ENCODE measurements at regions not wholly inside any gene's neighbourhood (a gene's known extent, or its start where the extent isn't known, plus 50 kb on each side); places are given as distances from the start of the nearest gene placed in this dataset.
A peak's percentile ranks its signal among the peaks of the same experiment; 100 is the strongest.

DNA sequence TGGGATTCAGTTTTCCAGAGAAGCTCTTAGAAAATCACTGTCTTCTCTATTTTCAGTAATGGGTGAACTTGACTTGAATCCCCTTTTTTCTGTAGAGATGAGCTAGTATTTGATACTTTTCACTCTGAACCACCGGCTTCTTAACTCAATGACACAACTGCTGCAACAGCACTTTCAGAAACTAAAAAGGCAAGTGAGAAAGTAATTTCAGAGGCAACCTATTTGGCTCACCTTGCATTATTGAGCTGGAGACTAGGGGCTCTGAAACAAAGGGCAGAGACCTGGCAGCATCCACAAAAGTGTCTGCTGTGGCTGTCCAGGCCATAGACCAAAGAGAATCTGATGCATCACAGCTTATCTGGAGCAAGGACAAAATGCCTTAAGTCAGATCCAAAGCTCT lies 289.8 kb upstream of the IRAK1BP1 start:
- H2AFZ ChIP-seq: peak overlapping the region; percentile 28; the same call in 1 of the 2 replicates
- H3K9me3 Mint-ChIP-seq: 0 out of 3 replicates have a peak, but pooled peaks cover 4% of the 10 kb centered on the region
- H3K27ac Mint-ChIP-seq: no peak overlapping the region
- H3K9me2 ChIP-seq (ENCODE audit: insufficient read depth): no peaks in the 10 kb centered on the region
- H3K27me3 Mint-ChIP-seq (ENCODE audit: insufficient read depth, low read depth, poor library complexity): no peaks in the 10 kb centered on the region
- H3K27me3 ChIP-seq (ENCODE audit: insufficient read depth): no peaks in the 10 kb centered on the region
- no peaks in the 10 kb centered on the region for H3K36me3 ChIP-seq (ENCODE audit: insufficient read depth)
- peaks cover 11% of the 10 kb centered on the region; the same call in 1 of the 2 replicates for H3K4me1 ChIP-seq (ENCODE audit: insufficient read depth)
- no peak for DNase-seq (ENCODE audit: low spot score)
- peaks cover 3% of the 10 kb centered on the region; the same call in 1 of the 3 replicates for H3K36me3 Mint-ChIP-seq (ENCODE audit: low read depth)
- no peaks in the 10 kb centered on the region for H3F3A ChIP-seq (replicated peaks; ENCODE audit: low read depth)
- no peak overlapping the region for H3K27ac ChIP-seq (ENCODE audit: low read depth)
- no peak overlapping the region for H3K4me2 ChIP-seq
- no peak overlapping the region for H3K4me3 Mint-ChIP-seq
- H3K4me1 Mint-ChIP-seq: peaks cover 25% of the 10 kb centered on the region
- no peak overlapping the region for H3K4me3 ChIP-seq
- H4K20me1 ChIP-seq (replicated peaks; ENCODE audit: insufficient read depth): no peaks in the 10 kb centered on the region
- no peak for ATAC-seq
- TF ChIP-seq ZNF331 (CRISPR knock-in tag; IDR thresholded peaks at IDR 0.05; ENCODE audit: low read depth) (no peak), POLR2AphosphoS5 (IDR thresholded peaks at IDR 0.05; ENCODE audit: low read depth) (no peak), EZH2 (IDR thresholded peaks at IDR 0.05; ENCODE audit: low read depth, unreplicated experiment) (no peak), EZH2phosphoT487 (IDR thresholded peaks at IDR 0.05; ENCODE audit: unreplicated experiment) (no peak), JUNB (IDR thresholded peaks at IDR 0.05; ENCODE audit: unreplicated experiment) (no peak), ZNF114 (CRISPR knock-in tag; IDR thresholded peaks at IDR 0.05) (no peak), CREB1 (CRISPR knock-in tag; IDR thresholded peaks at IDR 0.05; ENCODE audit: low read depth) (no peak), NANOG (IDR thresholded peaks at IDR 0.05; ENCODE audit: borderline replicate concordance) (no peak), STAT1 (IDR thresholded peaks at IDR 0.05; ENCODE audit: unreplicated experiment) (no peak)
- TF ChIP-seq, protein P1, sequence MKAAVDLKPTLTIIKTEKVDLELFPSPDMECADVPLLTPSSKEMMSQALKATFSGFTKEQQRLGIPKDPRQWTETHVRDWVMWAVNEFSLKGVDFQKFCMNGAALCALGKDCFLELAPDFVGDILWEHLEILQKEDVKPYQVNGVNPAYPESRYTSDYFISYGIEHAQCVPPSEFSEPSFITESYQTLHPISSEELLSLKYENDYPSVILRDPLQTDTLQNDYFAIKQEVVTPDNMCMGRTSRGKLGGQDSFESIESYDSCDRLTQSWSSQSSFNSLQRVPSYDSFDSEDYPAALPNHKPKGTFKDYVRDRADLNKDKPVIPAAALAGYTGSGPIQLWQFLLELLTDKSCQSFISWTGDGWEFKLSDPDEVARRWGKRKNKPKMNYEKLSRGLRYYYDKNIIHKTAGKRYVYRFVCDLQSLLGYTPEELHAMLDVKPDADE (IDR thresholded peaks at IDR 0.05): no peak
- TF ChIP-seq, protein P2, sequence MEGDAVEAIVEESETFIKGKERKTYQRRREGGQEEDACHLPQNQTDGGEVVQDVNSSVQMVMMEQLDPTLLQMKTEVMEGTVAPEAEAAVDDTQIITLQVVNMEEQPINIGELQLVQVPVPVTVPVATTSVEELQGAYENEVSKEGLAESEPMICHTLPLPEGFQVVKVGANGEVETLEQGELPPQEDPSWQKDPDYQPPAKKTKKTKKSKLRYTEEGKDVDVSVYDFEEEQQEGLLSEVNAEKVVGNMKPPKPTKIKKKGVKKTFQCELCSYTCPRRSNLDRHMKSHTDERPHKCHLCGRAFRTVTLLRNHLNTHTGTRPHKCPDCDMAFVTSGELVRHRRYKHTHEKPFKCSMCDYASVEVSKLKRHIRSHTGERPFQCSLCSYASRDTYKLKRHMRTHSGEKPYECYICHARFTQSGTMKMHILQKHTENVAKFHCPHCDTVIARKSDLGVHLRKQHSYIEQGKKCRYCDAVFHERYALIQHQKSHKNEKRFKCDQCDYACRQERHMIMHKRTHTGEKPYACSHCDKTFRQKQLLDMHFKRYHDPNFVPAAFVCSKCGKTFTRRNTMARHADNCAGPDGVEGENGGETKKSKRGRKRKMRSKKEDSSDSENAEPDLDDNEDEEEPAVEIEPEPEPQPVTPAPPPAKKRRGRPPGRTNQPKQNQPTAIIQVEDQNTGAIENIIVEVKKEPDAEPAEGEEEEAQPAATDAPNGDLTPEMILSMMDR (conservative IDR thresholded peaks at IDR 0.05; ENCODE audit: low read depth in 2 of 2): no peak
- TF ChIP-seq, protein P3, sequence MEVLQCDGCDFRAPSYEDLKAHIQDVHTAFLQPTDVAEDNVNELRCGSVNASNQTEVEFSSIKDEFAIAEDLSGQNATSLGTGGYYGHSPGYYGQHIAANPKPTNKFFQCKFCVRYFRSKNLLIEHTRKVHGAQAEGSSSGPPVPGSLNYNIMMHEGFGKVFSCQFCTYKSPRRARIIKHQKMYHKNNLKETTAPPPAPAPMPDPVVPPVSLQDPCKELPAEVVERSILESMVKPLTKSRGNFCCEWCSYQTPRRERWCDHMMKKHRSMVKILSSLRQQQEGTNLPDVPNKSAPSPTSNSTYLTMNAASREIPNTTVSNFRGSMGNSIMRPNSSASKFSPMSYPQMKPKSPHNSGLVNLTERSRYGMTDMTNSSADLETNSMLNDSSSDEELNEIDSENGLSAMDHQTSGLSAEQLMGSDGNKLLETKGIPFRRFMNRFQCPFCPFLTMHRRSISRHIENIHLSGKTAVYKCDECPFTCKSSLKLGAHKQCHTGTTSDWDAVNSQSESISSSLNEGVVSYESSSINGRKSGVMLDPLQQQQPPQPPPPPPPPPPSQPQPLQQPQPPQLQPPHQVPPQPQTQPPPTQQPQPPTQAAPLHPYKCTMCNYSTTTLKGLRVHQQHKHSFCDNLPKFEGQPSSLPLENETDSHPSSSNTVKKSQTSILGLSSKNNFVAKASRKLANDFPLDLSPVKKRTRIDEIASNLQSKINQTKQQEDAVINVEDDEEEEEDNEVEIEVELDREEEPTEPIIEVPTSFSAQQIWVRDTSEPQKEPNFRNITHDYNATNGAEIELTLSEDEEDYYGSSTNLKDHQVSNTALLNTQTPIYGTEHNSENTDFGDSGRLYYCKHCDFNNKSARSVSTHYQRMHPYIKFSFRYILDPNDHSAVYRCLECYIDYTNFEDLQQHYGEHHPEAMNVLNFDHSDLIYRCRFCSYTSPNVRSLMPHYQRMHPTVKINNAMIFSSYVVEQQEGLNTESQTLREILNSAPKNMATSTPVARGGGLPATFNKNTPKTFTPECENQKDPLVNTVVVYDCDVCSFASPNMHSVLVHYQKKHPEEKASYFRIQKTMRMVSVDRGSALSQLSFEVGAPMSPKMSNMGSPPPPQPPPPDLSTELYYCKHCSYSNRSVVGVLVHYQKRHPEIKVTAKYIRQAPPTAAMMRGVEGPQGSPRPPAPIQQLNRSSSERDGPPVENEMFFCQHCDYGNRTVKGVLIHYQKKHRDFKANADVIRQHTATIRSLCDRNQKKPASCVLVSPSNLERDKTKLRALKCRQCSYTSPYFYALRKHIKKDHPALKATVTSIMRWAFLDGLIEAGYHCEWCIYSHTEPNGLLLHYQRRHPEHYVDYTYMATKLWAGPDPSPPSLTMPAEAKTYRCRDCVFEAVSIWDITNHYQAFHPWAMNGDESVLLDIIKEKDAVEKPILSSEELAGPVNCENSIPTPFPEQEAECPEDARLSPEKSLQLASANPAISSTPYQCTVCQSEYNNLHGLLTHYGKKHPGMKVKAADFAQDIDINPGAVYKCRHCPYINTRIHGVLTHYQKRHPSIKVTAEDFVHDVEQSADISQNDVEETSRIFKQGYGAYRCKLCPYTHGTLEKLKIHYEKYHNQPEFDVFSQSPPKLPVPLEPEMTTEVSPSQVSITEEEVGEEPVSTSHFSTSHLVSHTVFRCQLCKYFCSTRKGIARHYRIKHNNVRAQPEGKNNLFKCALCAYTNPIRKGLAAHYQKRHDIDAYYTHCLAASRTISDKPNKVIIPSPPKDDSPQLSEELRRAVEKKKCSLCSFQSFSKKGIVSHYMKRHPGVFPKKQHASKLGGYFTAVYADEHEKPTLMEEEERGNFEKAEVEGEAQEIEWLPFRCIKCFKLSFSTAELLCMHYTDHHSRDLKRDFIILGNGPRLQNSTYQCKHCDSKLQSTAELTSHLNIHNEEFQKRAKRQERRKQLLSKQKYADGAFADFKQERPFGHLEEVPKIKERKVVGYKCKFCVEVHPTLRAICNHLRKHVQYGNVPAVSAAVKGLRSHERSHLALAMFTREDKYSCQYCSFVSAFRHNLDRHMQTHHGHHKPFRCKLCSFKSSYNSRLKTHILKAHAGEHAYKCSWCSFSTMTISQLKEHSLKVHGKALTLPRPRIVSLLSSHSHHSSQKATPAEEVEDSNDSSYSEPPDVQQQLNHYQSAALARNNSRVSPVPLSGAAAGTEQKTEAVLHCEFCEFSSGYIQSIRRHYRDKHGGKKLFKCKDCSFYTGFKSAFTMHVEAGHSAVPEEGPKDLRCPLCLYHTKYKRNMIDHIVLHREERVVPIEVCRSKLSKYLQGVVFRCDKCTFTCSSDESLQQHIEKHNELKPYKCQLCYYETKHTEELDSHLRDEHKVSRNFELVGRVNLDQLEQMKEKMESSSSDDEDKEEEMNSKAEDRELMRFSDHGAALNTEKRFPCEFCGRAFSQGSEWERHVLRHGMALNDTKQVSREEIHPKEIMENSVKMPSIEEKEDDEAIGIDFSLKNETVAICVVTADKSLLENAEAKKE (CRISPR knock-in tag; IDR thresholded peaks at IDR 0.05): no peak
- TF ChIP-seq, protein P4, sequence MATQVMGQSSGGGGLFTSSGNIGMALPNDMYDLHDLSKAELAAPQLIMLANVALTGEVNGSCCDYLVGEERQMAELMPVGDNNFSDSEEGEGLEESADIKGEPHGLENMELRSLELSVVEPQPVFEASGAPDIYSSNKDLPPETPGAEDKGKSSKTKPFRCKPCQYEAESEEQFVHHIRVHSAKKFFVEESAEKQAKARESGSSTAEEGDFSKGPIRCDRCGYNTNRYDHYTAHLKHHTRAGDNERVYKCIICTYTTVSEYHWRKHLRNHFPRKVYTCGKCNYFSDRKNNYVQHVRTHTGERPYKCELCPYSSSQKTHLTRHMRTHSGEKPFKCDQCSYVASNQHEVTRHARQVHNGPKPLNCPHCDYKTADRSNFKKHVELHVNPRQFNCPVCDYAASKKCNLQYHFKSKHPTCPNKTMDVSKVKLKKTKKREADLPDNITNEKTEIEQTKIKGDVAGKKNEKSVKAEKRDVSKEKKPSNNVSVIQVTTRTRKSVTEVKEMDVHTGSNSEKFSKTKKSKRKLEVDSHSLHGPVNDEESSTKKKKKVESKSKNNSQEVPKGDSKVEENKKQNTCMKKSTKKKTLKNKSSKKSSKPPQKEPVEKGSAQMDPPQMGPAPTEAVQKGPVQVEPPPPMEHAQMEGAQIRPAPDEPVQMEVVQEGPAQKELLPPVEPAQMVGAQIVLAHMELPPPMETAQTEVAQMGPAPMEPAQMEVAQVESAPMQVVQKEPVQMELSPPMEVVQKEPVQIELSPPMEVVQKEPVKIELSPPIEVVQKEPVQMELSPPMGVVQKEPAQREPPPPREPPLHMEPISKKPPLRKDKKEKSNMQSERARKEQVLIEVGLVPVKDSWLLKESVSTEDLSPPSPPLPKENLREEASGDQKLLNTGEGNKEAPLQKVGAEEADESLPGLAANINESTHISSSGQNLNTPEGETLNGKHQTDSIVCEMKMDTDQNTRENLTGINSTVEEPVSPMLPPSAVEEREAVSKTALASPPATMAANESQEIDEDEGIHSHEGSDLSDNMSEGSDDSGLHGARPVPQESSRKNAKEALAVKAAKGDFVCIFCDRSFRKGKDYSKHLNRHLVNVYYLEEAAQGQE (IDR thresholded peaks at IDR 0.05; ENCODE audit: unreplicated experiment): no peak
- H3K79me2 ChIP-seq (replicated peaks; ENCODE audit: insufficient read depth): no peaks in the 10 kb centered on the region

Data from GM23338 (cell line).